SU-DHL-6 (cell line): ENCODE measurements at regions not wholly inside any gene's neighbourhood (a gene's known extent, or its start where the extent isn't known, plus 50 kb on each side); places are given as distances from the start of the nearest gene placed in this dataset.

ENCODE experiments used
- EZH2phosphoT487 ChIP-seq: fragments of 200-600 bp; sonication (generic), shearing (Covaris generic); conservative IDR thresholded peaks from 2 replicates; pipeline ENCODE4 v1.6.1; 2018; ENCODE audit warnings: mild to moderate bottlenecking, antibody characterized with exemption, low read length, moderate library complexity, mixed read lengths
- TF ChIP-seq, protein P1 (sequence below): fragments of 200-600 bp; sonication (generic); IDR thresholded peaks from one replicate; pipeline ENCODE4 v1.5.1; 2017; ENCODE audit warnings: antibody characterized with exemption, mild to moderate bottlenecking, low read length, moderate library complexity; ENCODE audit not compliant: insufficient read depth, poor library complexity, severe bottlenecking

GRCh38 chr7:68122801-68123200, 1126.2 kb downstream of the TYW1 start:
- TF ChIP-seq, protein P1, sequence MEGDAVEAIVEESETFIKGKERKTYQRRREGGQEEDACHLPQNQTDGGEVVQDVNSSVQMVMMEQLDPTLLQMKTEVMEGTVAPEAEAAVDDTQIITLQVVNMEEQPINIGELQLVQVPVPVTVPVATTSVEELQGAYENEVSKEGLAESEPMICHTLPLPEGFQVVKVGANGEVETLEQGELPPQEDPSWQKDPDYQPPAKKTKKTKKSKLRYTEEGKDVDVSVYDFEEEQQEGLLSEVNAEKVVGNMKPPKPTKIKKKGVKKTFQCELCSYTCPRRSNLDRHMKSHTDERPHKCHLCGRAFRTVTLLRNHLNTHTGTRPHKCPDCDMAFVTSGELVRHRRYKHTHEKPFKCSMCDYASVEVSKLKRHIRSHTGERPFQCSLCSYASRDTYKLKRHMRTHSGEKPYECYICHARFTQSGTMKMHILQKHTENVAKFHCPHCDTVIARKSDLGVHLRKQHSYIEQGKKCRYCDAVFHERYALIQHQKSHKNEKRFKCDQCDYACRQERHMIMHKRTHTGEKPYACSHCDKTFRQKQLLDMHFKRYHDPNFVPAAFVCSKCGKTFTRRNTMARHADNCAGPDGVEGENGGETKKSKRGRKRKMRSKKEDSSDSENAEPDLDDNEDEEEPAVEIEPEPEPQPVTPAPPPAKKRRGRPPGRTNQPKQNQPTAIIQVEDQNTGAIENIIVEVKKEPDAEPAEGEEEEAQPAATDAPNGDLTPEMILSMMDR, result no peak
- no peak for TF ChIP-seq EZH2phosphoT487
